GM19463 (cell line): ENCODE measurements at regions not wholly inside any gene's neighbourhood (a gene's known extent, or its start where the extent isn't known, plus 50 kb on each side); places are given as distances from the start of the nearest gene placed in this dataset.
"Not testable (repeated sequence)": the region's sequence is repeated elsewhere in the genome, so short reads cannot be mapped to it uniquely, and the experiment has no call there.

Source experiments
- ATAC-seq: cut with Tn5 transposase; IDR thresholded peaks from one replicate; pipeline ENCODE4 v1.9.1; 2021; ENCODE audit warnings: mild to moderate bottlenecking, moderate library complexity; ENCODE audit not compliant: unreplicated experiment

DNA sequence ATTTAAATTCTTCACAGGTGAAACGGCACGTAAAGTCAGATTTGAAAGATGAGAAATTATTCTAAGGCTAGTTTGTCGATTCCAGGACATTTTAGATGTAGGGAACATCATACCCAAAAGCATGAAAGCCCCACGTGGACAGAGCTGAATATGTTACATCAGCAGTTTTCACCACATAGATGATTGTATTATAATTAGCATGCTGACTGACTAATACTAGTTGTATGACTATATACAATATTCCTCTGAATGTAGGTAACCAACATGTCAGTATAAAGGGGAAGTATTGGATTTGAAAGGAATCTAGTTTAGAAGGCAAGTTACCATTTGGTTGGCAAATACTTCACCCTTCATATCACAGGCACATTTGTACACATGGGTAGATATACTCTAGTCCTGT, 304.6 kb downstream of the UBE2NL start:
- not testable (repeated sequence) for ATAC-seq

DNA sequence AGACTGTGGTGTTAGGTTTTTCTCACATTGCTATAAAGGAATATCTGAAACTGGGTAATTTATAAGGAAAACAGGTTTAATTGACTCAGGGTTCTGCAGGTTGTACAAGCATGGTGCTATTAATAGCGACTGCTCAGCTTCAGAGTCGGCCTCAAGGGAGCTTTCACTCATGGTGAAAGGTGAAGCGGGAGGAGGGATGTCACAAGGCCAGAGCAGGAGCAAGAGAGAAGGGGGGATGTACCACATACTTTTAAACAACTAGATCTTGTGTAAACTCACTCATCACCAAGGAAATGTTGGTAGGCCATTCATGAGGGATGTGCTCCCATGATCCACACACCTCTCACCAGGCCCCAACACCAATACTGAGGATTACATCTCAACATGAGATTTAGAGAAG, 313.2 kb downstream of the UBE2NL start:
- not testable (repeated sequence) for ATAC-seq

DNA sequence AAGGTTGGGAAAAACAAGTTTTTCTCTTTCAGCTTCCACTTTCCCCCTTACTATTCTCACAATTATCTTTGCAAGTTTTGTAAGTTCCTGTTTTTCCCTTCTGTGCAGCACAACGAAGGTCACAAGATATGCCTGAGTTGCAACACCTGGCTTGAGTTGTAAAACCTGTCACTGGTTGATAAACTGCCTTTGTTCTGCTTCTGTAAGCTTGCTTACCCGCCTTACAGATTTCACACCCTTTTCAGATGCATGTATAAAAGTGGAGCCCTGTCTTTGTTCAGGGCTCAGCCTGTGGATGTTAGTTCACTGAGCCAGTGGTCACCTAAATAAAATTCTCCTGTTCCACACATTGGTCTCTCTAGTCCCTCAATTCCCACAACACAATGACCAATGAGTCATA, 318.9 kb downstream of the UBE2NL start:
- ATAC-seq = not testable (repeated sequence)

DNA sequence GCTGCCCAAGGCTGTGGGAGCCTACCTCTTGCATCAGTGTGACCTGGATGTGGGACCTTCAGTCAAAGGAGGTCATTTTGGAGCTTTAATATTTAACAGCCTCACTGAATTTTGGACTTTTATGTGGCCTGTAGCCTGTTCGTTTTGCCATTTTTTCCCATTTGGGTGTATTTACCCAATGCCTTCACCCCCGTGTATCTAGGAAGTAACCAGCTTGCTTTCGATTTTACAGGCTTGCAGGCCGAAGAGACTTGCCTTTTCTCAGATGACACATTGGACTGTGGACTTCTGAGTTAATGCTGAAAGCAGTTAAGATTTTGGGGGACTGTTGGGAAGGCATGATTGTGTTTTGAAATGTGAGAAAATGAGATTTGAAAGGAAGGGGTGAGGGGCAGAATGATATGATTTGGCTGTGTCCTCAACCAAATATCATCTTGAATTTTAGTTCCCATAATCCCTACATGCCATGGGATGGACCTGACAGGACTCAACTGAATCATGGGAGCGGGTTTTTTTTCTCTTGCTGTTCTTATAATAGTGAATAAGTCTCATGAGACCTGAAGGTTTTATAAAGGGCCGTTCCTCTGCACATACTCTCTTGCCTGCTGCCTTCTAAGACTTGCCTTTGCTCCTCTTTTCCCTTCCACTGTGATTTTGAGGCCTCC, 324.6 kb downstream of the UBE2NL start:
- ATAC-seq = not testable (repeated sequence)

DNA sequence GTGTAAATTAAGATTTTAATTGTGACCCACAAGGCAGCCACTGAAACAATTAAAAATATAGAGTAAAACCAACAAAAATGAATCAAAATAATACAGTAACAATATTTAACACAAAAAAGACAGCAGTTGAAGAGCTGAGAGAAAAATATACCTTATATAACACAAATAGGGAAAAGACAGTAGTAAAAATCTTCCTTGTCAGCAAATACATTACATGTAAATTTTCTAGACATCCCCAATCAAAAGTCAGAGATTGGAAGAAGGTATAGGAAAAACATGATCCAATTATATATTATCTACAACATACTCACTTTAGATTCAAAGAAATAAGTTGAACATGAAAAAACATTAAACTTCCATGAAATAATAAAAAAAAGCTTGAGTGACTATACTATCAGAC, 330.8 kb downstream of the UBE2NL start:
- ATAC-seq = no peak

DNA sequence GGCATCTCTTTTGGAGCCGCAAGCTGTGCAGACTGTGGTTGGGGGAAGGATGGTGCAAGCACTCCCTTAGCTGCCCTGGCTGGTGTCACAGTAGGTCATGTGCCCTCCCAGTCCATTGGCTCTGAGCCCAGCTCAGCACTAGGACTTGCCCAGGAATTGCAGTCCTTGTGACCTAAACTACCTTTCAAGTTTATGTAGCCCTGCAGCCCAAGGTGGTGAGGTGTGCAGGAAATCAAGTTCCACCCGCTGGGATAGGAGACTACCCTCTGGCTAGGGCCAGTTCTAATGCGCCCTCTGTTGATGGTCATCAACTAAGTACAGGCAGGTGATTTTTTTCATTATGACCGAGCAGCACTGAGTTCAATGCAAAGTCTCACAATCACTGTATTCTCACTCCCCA, 335.2 kb downstream of the UBE2NL start:
- ATAC-seq = no peak

DNA sequence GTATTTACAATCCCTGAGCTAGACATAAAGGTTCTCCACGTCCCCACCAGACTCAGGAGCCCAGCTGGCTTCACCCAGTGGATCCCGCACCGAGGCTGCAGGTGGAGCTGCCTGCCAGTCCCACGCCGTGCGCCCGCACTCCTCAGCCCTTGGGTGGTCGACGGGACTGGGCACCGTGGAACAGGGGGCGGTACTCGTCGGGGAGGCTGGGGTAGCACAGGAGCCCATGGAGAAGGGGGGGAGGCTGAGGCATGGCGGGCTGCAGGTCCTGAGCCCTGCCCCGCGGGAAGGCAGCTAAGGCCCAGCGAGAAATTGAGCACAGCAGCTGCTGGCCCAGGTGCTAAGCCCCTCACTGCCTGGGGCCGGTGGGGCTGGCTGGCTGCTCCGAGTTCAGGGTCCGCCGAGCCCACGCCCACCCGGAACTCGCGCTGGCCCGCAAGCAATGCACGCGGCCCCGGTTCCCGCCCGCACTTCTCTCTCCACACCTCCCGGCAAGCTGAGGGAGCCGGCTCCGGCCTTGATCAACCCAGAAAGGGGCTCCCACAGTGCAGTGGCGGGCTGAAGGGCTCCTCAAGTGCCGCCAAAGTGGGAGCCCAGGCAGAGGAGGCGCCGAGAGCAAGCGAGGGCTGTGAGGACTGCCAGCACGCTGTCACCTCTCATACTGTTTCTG, 347.4 kb downstream of the UBE2NL start:
- ATAC-seq = not testable (repeated sequence)

DNA sequence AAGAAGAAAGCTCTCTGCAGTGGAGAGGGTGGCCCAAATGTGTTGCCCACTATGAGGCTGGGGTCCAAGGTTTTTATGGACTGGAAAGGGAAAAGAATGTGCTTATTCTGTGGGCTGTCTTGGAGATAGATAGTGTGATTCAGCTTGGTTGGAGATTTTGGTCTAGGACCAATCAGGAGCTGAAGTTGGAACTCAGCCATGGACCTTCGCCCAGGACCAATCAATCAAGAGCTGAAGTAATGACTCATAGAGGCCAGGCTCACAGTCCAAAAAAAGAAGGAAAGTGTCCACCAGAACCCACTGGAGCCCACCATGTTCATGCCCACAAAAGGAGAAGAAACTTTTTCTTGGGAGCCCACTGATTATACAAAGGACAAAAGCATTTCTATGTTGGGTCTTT, 369.5 kb downstream of the UBE2NL start:
- no peak for ATAC-seq

DNA sequence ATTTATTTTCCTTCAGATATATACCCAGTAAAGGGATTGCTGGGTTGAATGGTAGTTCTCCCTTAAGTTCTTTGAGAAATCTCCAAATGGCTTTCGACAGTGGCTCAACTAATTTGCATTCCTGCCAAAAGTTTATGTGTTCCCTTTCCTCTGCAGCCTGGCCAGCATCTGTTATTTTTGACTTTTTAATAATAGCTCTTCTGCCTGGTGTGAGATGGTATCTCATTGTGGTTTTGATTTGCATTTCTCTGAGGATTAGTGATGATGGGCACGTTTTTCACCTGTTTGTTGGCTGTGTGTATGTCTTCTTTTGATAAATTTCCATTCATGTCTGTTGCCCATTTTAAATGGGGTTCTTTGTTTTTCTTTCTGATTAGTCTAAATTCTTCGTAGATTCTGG, 375.2 kb downstream of the UBE2NL start:
- ATAC-seq = no peak

DNA sequence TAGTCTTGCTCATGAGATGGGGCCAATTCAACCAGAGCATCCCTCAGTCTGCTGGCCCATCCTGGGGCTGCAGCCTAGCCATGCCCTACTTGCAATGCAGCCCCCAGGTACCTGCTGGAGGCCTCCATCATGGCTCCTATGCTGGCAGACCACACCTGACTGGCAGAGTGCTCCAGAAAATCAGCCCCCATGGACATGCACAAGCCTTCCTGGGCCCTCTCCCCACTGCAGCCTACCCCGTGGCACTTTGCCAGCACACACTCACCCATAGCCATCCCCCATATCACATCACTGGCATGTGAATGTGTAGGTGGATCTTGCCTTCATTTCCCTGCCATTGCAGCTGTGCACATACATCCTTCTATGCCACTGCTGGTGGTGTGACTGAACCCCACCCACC, 381.8 kb downstream of the UBE2NL start:
- no peak for ATAC-seq

DNA sequence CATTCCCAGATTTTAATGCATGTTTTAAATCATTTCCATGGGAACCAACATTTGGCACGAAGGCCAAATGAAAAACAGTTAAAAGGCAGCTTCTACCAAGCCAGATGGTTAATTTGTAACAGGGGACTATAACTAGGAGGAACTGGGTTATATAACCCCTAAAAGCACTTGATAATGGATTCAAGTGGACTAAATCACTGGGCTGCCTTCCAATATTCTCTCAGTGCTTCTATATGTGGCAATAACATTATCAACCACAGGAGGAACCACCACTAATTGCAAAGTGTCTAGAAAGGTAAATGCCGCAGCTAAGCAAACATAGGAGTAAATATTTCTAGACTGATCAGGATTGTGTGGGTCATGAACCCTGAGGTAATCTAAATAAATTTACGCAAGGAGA, 391.5 kb downstream of the UBE2NL start:
- no peak for ATAC-seq

DNA sequence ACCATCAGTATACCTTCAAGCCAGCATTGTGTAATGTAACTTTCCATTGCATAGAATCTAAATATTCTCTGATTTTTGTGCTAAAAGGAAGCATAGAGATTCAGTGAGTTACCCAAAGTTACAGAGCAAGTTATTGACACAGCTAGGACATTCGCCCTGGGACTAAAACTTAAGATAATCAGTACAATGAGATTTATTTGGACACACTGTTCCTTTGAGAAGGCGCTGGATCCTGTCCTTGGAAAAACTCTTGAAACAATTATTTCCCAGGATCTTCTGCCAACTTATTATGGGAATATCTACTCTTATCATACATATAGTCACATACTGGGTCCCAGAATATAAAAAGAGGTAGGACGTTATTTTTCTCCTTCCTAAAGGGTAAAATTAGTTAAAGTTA, 392.0 kb downstream of the UBE2NL start:
- ATAC-seq = no peak

DNA sequence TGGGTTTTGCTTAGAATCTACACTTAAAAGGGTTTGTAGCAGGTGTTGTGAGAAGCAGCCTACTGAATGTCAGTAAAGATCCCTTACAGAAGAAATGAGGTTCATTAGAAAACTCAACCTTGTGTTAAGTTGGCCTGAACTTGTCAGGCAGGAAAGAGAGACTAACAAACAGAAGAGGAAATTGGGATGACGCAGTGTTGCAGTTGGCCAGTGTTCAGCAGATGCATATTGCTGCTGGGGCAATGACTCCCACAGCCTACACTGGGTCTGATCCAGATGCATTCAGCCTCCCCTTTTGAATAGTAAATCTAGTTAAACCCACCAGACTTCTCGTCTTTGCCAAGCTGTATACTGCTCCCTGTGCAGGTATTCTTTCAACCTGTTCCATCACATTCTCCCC, 409.4 kb downstream of the UBE2NL start:
- no peak for ATAC-seq

DNA sequence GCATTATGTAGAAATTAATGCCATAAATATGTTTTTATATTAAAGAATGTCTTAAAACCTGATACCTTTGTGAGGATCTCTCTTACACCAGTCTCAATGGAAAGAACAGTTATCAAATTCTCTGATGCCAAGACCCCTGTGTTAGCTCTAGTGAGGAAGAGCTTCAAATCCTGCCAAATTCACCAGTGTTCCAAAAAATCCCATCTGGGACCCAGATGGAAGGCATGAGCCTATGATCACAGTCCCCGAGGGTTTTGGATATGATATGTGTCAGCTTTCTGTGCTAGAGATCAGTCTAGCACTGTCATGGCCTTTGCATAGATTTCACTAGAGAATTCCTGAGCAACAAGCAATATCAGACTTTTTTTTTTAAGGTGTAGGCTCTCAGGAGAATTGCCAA, 412.1 kb downstream of the UBE2NL start:
- no peak for ATAC-seq

DNA sequence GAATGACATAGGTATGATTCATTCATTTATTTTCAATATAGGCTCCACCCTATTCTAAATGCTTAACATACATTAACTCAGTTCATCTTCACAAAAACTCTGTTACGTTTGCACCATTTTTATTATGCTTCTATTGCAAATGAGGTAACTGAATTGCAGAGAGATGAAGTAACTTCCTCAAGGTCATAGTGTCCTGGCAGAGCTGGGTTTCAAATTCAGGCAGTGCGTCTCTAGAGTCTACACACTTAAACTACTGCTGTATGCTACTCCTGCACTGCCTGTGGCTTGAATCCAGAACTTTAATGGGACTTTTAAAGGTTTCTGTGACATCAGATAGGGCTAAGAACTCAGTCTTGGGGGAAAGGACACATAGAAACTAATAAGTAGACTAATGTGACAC, 413.4 kb downstream of the UBE2NL start:
- ATAC-seq = no peak

DNA sequence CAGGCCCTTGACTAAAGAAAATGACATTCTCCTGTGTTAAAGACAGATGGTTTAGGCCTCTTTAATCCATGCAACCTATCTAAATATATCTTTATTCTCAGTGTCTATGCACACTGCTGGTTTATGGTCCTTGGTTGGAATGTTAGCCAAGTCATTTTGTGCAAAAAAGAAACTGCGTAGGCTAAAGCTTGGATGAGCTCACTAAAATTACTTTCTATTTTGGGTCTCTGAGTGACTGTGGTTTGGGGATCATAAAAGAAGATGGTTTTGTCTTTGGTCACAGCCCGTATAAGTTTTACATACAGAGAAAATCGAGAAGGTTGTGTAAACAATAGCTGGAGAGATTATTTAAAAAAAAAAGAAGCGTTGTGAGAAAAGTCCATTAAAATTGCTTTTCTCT, 443.6 kb downstream of the UBE2NL start:
- ATAC-seq = no peak

DNA sequence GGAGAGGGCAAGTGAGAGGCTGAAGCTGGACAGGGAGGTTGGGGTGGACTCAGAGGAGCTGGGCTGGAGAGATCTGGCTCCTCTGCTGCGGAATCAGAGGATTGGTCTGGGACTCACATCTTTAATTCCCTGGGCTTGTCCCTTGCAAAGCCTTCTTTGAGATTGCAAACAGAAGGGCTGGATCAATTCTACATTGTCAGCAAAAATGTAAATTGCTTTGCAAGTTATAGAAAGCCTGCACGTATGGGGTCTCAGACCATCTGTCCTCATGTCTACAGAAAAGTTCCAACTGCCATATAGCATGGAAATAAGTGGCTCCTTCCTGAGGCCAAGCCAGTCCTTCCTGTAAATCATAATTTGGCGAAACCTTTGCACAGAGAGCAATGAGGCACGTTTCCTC, 449.6 kb downstream of the UBE2NL start:
- no peak for ATAC-seq

DNA sequence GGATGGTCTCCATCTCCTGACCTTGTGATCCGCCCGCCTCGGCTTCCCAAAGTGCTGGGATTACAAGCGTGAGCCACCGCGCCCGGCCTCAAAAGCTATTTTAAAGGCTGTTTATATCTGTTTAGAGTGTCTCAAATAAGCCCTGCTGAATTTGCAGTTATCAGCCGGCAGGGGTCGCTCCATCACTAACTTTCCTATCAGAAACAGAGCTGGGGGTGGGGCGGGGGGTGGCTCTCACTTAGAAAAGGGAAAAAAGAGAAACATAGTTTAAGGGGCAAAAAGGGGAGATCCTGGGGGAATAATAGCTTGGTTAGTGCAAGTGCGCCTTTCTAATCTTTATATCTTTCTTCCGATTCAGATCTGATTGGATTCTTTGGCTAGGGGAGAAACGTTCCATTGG, 450.7 kb downstream of the UBE2NL start:
- ATAC-seq = no peak

DNA sequence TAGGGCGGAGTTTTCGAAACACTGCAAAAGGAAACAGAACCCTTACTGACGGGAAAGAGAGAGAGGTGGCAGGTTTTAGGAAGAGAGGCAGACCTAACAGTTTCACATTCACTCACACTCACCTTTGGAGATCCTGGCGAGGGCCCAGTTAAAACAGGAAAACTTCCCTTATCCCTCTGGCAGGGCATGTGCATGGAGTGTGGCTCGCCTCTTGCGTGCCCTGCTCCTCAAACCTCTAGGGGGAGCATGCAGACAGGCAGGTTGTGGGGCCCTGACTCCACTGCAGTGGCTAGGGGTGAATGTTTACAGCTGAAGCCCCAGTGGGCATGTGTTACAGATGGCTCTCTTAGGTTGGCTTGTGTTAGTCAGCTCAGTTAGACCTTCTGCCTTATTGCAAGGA, 451.5 kb downstream of the UBE2NL start:
- ATAC-seq = no peak

DNA sequence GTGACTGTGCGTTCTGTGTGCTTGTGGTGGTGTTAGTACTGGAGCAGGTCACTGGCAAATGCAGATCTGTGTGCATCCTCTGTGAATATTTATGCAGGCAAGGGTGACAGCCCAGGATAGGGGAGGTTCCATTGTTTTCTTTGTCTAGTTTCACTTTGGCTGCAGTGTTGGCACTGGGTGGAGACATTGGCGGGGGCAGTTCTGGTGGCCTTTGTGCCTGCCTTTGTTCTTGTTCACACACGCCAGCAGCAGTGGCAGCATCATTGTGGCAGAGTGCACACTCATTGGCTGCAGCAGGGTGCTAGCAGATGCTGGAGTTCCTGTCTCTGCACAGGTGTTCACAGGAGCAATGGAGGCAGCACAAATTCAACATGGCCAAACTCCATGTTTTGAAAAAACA, 495.3 kb downstream of the UBE2NL start:
- ATAC-seq = no peak

DNA sequence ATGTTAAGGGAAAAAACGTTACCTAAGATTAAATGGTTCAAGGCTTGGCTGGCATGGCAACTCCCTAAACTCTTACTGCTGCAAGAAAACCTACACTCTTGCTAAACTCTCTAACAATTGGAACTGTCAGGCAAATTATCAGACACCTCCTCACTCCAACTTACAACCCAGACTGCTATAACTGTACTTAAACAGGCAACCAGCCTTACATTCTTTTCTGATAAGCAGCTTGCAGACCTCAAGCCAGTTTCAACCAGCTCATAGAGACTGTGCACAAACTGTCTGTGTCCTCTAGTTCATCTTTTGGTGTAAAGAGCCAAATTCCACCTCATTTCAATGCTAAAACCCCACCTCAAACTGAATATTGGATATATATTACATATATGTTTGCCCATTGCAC, 504.9 kb downstream of the UBE2NL start:
- ATAC-seq = no peak
